NCI-H526 (cell line): ENCODE measurements at regions not wholly inside any gene's neighbourhood (a gene's known extent, or its start where the extent isn't known, plus 50 kb on each side); places are given as distances from the start of the nearest gene placed in this dataset.

Experiments
- DNase-seq, 2 experiments: peaks; one replicate each; lab custom pipeline; 2025; lab: John Stamatoyannopoulos, UW

DNA sequence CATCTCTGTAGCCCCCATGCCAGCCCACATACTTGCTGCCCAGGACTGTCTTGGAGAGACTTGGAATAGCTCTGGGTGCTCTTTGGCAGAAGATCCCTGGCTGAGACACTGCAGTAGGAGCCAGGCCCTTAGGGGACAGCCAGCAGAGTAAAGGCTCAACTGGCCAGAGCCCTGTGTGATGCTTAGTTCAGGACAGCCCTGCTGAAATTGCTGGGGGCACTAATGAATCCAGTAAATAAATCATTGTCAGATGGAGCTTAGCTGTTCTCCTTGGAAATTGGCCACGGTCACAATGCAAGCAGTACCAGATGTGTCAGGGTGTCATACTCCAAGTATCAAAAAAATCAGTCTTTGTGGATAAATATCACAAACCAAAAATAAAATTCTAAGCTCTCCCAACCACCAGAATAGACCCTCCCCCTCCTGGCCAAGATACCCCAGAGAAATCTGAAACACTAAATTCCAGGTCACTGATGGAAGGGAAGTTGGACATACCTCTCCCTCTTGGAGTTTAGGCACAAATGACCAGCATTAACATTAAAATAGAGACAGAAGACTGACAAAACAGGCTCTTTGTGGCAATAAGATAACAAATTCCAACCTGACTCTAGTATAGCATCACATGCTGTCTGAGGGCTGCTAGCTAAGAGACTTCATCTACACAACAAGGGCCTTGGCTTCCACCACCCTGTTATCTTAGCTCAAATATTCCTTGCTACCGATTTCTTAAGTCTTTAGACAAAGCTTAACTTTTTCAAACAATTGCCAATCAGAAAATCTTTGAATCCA, 83.2 kb upstream of the DNAH14 start:
- no peak for DNase-seq

DNA sequence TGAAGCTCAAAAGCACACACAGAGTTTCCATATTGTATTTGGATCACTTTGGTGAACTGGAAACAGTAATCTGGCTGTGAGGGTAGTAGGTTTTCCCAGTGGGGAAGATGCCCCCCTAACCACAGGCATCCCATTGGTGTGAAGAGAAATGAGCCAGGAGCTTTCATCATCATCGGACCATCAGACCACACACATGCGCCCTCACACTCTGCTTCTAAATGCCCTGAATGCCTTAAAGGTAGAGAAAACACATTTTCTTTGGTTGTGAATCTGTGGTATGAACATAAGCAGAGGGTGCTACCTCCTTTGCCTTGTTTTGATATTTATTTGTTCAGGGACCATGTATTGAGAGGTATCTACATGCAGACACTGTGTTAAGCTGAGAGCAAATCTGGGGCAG, 79.0 kb upstream of the DNAH14 start:
- DNase-seq, result no peak

DNA sequence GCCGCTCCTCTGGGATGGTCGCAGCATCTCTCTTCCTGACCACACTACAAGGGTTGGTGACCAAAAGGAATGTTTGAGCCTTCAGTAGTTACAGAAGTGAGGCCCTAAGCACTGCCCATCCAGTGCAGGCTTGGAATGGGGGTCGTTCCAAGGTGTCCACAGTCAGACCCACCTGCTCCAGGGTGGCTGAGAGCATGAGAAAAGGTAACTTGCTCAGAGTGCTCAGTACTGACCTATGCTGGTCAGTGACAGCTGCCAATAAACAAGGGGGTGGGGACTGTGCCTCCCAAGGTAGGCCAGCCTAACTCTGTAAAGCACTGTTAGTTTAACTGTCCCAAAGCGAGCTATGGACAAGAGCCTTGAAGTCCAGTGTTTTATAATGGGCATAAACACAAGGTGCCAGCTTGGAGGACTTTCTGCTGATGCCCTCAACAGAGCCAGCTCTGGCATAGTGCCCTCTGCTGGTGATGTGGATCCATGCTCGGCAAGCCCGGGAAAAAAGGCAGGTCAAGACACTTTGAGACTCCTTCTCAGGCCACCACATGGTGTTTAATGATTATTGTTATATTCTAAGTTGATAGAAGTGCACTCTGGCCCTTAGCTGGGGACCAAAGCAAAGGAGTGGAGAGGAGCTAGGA, 78.1 kb upstream of the DNAH14 start:
- DNase-seq, result peak in 1 of 2 experiments; percentile 73

DNA sequence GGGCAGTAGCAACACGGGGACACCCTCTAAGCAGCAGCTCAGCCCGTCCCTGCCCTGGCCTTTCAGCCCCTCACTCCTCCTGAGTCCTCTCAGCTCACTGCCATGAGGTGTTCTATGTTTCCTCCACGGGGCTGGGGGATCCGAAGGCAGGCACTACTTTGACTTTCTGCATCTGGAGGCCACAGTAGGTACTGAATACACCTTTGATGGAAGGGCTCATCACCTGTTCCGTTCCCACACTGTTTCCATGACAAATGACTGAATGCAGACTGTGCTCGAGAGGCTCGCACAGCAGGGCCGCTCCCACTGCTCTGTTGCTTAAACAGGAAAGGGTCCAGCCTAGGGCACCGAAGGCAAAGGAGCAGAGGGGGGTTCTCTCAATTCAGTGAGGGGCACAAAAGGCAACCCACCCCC, 77.6 kb upstream of the DNAH14 start:
- DNase-seq, result no peak

DNA sequence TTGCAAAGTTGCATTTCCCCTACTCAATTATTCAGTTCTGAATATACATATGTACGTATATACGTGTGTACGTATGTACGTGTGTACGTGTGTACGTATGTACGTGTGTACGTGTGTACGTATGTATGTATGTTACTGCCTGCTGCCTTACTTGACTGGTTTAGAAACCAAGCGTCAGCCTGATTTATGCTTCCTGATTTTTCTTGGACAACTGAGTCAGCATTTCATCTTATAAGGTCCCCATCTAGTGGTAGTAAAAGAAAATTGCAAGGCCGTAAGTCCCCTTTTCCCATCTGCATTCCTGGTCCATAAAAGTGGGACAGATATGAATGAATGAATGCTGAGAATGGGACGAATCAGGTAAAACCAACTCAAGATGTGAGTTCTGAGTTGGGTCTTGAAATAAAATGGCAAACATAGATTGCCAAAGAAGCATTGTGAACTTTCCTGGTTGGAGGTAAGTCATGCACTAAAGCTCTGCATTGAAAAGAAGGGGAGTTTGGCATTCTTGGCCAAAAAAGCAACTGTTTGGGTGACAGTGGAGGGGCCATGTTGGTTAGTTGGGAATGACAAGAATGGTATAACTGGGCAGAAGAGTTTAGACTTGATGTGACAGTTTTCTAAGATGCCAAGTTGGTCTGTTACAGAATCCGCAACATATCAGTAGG, 76.4 kb upstream of the DNAH14 start:
- DNase-seq, result peak; percentile 33 to 61

DNA sequence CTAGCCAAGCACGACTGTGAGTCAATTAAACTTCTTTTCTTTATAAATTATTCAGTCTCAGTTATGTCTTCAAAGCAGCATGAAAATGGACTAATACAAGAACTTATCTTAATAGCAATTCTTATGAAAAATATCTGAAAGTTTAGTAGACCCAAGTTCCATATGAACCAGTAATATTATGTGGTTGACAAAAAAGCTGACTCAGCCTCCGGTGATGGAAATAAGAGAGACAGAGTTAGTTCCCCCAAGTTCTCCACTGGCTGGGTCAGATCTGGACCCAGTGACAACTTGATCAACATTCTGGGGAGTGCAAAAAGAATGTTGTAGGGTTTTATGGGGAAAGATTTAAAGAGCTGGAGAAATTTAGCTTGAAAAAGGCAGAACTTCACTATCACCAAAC, 72.5 kb upstream of the DNAH14 start:
- no peak for DNase-seq

DNA sequence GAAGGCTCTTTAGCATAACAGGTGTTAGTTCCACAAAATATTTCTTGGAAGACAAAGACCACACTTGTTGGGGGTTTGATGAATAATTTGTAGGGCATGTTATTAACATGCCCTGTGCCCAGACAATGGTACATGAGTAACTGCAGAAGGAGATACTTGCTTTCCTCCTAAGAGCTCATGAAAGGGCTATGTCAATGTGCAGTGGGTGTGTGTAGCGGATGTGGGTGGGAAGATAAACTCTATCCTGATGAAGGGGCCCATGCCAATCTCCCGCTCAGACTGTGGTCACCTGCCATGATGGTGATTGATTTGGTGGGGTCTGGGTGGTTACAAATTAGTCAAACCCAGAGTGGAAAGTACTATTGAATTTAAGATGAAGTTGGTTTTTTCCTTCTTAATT, 69.8 kb upstream of the DNAH14 start:
- peak; percentile 11 to 14 for DNase-seq

DNA sequence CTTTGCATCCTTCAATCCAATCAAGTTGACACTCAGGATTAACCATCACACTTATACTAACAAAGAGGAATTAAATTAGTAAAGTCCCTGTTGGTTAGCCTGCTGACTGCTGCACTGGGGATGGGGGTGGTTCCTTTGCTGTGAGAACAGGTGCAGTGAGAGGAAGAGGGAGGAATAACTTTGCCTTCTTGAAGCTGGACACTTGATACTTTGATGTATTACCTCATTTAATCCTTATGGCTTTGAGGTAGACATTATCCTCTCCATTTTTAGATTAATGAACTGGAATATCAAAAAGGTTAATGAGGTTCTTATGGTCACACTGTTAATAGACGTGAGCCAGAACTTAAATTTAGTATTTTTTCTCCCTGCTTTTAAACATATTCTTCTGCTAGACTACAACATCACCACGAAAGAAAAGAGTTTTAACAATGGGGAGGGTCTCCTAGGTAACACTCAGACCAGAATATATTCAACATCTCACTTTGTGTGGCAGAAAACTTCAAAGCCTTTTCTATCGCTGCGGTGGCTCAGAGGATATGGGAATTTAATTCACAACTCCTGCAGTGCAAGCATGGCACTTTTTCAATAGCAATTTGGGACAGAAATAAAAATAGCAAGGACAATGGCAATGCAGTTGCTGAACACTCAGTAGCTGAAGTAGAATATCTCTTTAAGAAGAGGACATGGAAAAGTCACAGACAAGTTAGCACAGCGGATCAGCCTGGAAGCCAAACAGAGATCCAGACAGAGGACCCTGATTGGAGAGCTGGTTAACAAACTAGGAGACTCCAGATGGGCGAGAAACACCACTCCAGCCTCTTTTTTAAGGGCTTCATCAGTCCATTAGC, 68.8 kb upstream of the DNAH14 start:
- DNase-seq, result no peak

DNA sequence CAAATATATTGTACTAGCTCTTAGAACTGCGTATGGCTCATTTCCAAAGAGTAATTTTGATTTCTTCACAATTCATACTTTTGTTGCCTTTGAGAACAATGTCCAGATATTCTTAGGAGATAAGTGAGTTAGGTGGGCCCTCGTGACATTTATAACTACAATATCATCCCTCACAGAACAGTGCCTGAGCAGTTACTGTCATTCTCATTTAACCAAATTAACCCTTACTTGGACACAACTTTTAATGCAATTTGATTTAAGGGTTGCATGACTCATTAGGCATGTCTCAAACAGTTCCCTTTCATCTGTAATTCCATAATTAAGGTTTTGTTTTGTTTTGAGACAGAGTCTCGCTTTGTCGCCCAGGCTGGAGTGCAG, 68.1 kb upstream of the DNAH14 start:
- no peak for DNase-seq

DNA sequence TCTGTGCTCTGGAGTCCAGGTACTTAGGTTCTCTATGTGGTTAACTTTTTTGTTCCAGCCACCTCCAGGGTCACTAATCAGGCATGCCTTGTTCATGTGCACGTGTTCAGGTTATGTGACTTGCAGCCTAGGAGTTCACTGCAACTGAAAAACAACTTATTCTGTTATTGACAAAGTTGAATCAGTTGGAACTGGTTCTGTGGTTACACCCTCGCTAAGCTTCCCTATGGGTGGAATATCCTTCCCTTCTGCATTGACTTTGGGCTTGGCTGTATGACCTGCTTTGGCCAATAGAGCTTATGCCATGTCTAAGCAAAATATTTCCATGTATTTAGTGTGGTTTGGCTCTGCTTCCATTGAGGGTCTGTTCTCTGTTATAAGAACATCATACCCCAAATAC, 66.0 kb upstream of the DNAH14 start:
- no peak for DNase-seq

DNA sequence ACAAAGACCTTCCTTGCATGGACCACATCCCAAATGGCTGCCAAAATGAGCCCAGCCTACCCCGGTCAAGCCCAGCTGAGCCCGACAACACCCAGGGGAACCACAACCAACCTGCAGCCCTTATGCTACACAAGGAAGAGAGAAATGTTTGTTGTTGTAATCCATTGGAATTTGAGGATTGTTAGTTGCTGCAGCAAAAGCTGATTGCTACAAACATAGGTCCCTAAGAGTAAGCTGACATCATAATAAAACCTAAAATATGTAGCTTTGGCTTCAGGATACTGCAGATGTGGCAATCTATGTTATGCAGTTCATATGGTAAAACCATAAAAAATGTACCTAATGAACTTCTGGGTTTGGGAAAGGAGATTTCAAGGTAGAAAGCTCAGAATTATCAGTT, 65.5 kb upstream of the DNAH14 start:
- no peak for DNase-seq

DNA sequence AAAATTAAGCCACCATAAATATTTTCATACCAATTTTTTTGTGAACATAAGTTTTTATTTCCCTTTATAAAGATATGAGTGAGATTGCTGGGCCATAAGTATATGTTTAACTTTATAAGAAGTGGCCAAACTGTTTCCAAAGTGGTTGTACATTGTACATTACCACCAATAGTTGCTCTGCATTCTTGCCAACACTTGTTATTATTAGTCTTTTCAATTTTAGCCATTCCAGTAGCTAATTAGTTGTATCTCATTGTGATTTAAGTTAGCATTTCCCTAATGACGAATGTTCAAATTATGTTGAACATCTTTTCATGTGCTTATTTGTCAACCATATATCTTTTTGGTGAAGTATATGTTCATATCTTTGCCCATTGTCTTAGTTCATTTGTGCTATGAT, 64.0 kb upstream of the DNAH14 start:
- no peak for DNase-seq

DNA sequence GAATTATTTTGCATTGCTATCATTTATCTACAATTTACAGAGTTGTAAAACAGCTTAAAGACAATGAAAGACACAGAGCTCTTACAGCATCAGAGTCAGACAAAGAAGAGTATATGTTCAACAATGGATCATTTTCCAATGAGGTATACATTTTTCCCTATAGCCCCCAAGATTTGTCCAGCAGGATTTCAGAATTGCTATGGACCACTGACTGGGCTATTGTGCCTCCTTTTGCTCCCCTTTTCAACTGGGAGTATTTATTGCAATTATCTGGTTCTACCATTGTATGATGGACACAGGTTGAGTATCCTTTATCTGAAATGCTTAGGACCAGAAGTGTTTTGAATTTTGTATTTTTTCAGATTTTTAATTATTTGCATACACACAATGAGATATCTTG, 62.5 kb upstream of the DNAH14 start:
- no peak for DNase-seq

DNA sequence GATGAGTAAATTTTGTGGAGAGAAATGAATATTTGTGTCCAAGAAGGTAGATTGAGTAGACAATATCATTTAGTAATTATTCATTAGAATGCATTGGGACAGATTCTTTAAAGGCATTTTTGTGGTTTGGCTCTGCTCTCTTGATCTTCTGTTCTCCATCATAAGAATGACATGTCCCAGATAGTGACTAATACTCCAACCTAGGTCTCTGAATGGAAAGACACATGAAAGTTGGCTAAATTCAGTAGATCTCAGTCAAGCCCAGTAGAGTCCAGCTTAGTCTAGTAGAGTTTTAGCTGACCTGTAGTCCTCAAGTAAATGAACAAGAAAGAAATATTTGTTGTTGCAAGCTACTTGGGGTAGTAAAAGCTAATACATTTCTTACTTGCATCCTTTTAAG, 61.8 kb upstream of the DNAH14 start:
- DNase-seq, result no peak

DNA sequence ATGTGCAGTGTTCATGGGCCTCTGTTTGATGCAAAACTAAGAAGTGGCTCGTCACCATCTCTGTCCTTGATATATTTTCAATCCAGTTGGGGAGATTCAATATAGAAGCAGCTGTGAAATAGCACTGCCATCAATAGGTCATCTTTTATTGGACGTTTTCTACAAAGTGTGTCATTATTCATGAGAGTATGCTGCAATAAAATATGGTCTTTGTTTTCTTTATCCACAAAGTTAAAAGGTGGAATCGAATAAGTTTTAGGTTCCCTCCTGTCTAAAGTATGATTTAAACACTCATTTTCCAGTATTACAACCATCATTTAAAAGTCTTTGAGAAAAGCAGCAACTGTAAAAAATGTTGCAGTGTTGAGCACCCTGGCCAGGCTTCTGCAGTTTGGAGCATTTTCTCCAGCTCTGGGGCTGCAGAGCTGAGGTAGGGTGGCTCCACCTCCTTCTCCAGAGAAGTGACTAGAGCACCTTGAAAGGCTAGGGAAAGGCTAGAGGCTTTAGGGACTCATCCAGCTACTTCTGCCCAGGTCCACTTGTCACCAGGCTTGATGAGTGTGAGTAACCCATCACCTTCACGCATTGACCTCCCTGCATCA, 56.5 kb upstream of the DNAH14 start:
- DNase-seq, result no peak

DNA sequence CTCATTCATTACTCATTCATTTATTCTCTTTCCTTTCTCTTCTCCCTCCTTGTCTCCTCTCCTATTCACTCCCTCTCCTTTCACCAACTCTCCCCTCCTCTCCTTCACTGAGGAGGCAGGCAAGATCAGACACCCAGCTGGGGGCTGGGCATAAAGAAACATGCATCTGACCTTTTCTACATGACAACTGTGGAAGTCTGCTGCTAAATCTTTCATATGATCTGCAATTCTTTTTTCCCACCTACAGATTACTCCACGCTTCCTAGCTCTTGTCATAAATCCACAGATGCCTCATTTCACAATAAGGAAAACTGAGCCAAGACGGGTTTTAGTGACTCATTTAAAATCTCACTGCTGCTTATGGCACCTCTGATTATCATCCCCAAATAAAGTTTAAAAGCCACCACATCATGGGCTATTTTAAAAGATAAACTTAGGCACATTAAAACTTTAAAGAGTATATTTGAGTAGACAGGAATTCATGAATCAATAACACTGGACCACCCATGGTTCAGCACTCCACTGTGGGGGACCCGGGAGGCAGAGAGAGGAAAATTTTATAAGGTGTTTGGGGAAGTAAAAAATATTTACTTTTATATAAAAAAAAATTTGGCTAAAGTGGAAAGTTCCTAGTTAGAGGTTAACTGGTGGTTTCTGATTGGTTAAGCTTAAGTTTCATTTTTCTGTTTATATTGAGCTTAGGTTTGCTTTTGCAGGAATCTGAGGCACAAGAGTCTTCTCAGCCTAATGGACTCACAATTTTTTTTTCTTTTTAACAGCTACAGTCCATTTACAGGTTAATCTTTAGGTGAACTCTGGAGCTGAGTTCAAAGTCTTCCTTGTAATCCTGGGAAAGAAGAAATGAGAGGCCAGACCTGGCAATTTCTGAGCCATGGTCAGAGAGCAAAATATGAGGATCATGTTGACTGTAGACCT, 55.8 kb upstream of the DNAH14 start:
- DNase-seq, result no peak

DNA sequence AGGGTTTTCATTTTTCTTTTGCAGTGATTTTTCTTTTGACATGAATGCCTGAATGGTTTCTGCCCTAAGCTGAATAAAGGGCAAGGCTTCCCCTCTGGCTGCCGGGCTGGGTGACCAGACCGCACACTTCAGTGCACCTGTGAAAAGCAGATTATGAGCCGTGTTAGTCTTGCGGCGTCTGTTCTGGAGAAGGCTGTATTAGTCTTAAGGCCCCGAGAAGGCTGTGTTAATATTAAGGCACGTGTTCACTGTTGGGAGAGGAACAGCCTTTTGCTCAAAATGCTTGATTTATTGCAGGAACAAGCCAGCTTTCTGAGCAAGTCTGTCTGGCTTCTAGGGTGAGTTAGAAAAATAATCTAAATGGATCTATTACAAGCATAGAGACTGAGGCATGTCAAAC, 54.7 kb upstream of the DNAH14 start:
- no peak for DNase-seq

DNA sequence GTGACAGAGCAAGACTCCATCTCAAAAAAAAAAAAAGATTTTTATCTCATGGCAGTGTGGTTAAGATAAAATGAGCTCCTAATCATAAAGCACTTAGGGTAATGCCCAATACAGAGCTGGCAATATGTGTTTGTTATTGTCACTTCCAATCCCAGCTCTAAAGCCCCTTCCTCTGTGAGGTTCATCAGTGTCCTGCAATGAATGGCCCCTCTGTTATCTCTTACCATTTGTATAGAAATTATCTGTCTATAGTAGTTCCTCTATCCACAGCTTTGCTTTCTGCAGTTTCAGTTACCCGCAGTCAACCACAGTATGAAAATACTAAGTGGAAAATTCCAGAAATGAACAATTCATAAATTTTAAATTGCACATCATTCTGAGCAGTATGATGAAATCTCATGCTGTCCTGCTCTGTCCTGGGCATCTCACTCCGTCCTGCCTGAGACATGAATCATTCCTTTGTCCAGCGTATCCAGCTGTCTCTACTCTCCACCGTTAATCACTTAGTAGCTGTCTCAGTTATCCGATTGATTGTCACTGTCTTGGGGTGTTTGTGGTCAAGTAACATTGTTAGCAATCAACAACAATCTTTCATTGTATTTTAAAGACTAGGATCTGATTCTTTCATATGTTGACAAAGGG, 50.2 kb upstream of the DNAH14 start:
- no peak for DNase-seq
